HEK293T (cell line): ENCODE measurements at regions not wholly inside any gene's neighbourhood (a gene's known extent, or its start where the extent isn't known, plus 50 kb on each side); places are given as distances from the start of the nearest gene placed in this dataset.

Experiments used
- ARNT ChIP-seq: fragments of 450-650 bp; IDR thresholded peaks from 2 replicates; pipeline ENCODE4 v1.6.1; 2017; ENCODE audit warnings: mild to moderate bottlenecking
- BHLHE40 ChIP-seq: fragments of 450-650 bp; IDR thresholded peaks from 2 replicates; pipeline ENCODE4 v1.6.1; 2016; ENCODE audit warnings: mild to moderate bottlenecking, moderate library complexity, borderline replicate concordance
- FOXA1 ChIP-seq: fragments of 450-650 bp; IDR thresholded peaks from 2 replicates; pipeline ENCODE4 v1.6.1; 2016; ENCODE audit warnings: mild to moderate bottlenecking
- HDGF ChIP-seq: fragments of 450-650 bp; IDR thresholded peaks from 2 replicates; pipeline ENCODE4 v1.6.1; 2017; ENCODE audit warnings: antibody characterized with exemption, borderline replicate concordance
- L3MBTL2 ChIP-seq: fragments of 450-650 bp; conservative IDR thresholded peaks from 2 replicates; pipeline ENCODE4 v1.6.1; 2016; ENCODE audit warnings: mild to moderate bottlenecking
- SP1 ChIP-seq: fragments of 450-650 bp; IDR thresholded peaks from 2 replicates; pipeline ENCODE4 v1.6.1; 2017
- SUZ12 ChIP-seq: fragments of 450-650 bp; IDR thresholded peaks from 2 replicates; pipeline ENCODE4 v1.6.1; 2016; ENCODE audit warnings: mild to moderate bottlenecking
- TARDBP ChIP-seq: fragments of 450-650 bp; IDR thresholded peaks from 2 replicates; pipeline ENCODE4 v1.6.1; 2016
- ZNF384 ChIP-seq: fragments of 450-650 bp; IDR thresholded peaks from 2 replicates; pipeline ENCODE4 v1.6.1; 2016
- TF ChIP-seq, protein P1 (sequence below): fragments of 450-650 bp; IDR thresholded peaks from 2 replicates; pipeline ENCODE4 v1.6.1; 2016

- no peak for TF ChIP-seq ZNF384
- no peak for TF ChIP-seq TARDBP
- no peak for TF ChIP-seq FOXA1
- TF ChIP-seq SUZ12: no peak
- no peak for TF ChIP-seq BHLHE40
- no peak for TF ChIP-seq SP1
- no peak for TF ChIP-seq HDGF
- TF ChIP-seq, protein P1, sequence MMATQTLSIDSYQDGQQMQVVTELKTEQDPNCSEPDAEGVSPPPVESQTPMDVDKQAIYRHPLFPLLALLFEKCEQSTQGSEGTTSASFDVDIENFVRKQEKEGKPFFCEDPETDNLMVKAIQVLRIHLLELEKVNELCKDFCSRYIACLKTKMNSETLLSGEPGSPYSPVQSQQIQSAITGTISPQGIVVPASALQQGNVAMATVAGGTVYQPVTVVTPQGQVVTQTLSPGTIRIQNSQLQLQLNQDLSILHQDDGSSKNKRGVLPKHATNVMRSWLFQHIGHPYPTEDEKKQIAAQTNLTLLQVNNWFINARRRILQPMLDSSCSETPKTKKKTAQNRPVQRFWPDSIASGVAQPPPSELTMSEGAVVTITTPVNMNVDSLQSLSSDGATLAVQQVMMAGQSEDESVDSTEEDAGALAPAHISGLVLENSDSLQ: no peak
- no peak for TF ChIP-seq L3MBTL2
- TF ChIP-seq ARNT: no peak
These were observed 384.7 kb downstream of the EDEM1 start for GRCh38 chr3:5572168-5572567.
